Stomach (tissue), 4 donors: ENCODE measurements at regions not wholly inside any gene's neighbourhood (a gene's known extent, or its start where the extent isn't known, plus 50 kb on each side); places are given as distances from the start of the nearest gene placed in this dataset.

Experiments used
- CTCF ChIP-seq, 7 experiments: fragments of 450-650 bp in 4 of 7; fragments of 200-600 bp in 3 of 7; sonication (generic) in 3 of 7; IDR thresholded peaks; one replicate each; pipeline ENCODE4 v1.5.1; 2016 to 2019; ENCODE audit warnings: antibody characterized with exemption in 7 of 7, control low read depth in 2 of 7, mild to moderate bottlenecking in 1 of 7
- POLR2A ChIP-seq, 4 donors: fragments of 450-650 bp; IDR thresholded peaks; one replicate each; pipeline ENCODE4 v1.6.1; 2016; ENCODE audit warnings: antibody characterized with exemption in 4 of 4, control low read depth in 2 of 4, mild to moderate bottlenecking in 1 of 4, moderate library complexity in 1 of 4
- POLR2AphosphoS5 ChIP-seq, 3 donors: sonication (generic); formaldehyde crosslinking; IDR thresholded peaks; one replicate each; pipeline ENCODE4 v1.6.1; 2016; ENCODE audit warnings: antibody characterized with exemption in 3 of 3

- TF ChIP-seq CTCF (IDR thresholded peaks at IDR 0.05) (no peak), POLR2A (IDR thresholded peaks at IDR 0.05) (no peak), POLR2AphosphoS5 (IDR thresholded peaks at IDR 0.05) (no peak)
Observed at GRCh38 chr7:116417593-116418345, 81.8 kb upstream of the CAV2 start.
